BJ (cell line): ENCODE measurements at regions not wholly inside any gene's neighbourhood (a gene's known extent, or its start where the extent isn't known, plus 50 kb on each side); places are given as distances from the start of the nearest gene placed in this dataset.

Experiments
- CTCF ChIA-PET: fragments of 350-600 bp; formaldehyde crosslinking; extraction: SDS; loops from one replicate; lab custom pipeline; 2021; ENCODE audit warnings: antibody characterized with exemption, inconsistent platforms; lab: Yijun Ruan, JAX
- POLR2A ChIA-PET: fragments of 300-600 bp; sonication (Branson Sonifier 250); formaldehyde crosslinking; extraction: SDS; loops from one replicate; lab custom pipeline; 2021; ENCODE audit warnings: antibody characterized with exemption; lab: Charles Lee
- DNase-seq: peaks from one replicate; pipeline ENCODE4 v3.0.0-alpha.2; 2011; ENCODE audit warnings: low read depth
- H3K27me3 ChIP-seq: 2 replicates; pipeline ENCODE4 v1.6.0; 2011; ENCODE audit warnings: low read length; ENCODE audit not compliant: control insufficient read depth, insufficient read depth
- H3K36me3 ChIP-seq: 2 replicates; pipeline ENCODE4 v1.5.1; 2011; ENCODE audit warnings: low read length; ENCODE audit not compliant: control insufficient read depth, insufficient read depth
- H3K4me3 ChIP-seq: 2 replicates; pipeline ENCODE4 v1.5.1; 2011; ENCODE audit warnings: low read depth, mild to moderate bottlenecking, control low read depth, low read length
- CTCF ChIP-seq: IDR thresholded peaks from 2 replicates; pipeline ENCODE4 v1.5.1; 2011; ENCODE audit warnings: low read depth, mild to moderate bottlenecking, control low read depth, inconsistent platforms, low read length, moderate library complexity; ENCODE audit not compliant: insufficient read depth

- DNase-seq: no peak
- ChIA-PET POLR2A (no interaction called here), CTCF (no interaction called here)
- no peak overlapping the region for H3K4me3 ChIP-seq
- no peaks in the 10 kb centered on the region for H3K36me3 ChIP-seq
- H3K27me3 ChIP-seq: no peaks in the 10 kb centered on the region
- TF ChIP-seq CTCF: no peak
These were observed 771.1 kb upstream of the TSPY4 start for GRCh38 chrY:8566198-8566597.

- ChIA-PET CTCF (no interaction called here), POLR2A (no interaction called here)
- Histone ChIP-seq H3K4me3 (no peak overlapping the region), H3K27me3 (no peaks in the 10 kb centered on the region), H3K36me3 (no peaks in the 10 kb centered on the region)
- DNase-seq: no peak
- TF ChIP-seq CTCF: no peak
These were observed 766.9 kb upstream of the TSPY4 start for GRCh38 chrY:8570384-8570783.

GRCh38 chrY:8572916-8573315 is 764.3 kb upstream of the TSPY4 start:
- TF ChIP-seq CTCF: no peak
- no peaks in the 10 kb centered on the region for H3K27me3 ChIP-seq
- ChIA-PET CTCF (no interaction called here), POLR2A (no interaction called here)
- H3K36me3 ChIP-seq: no peaks in the 10 kb centered on the region
- no peak for DNase-seq
- H3K4me3 ChIP-seq: no peak overlapping the region

DNA sequence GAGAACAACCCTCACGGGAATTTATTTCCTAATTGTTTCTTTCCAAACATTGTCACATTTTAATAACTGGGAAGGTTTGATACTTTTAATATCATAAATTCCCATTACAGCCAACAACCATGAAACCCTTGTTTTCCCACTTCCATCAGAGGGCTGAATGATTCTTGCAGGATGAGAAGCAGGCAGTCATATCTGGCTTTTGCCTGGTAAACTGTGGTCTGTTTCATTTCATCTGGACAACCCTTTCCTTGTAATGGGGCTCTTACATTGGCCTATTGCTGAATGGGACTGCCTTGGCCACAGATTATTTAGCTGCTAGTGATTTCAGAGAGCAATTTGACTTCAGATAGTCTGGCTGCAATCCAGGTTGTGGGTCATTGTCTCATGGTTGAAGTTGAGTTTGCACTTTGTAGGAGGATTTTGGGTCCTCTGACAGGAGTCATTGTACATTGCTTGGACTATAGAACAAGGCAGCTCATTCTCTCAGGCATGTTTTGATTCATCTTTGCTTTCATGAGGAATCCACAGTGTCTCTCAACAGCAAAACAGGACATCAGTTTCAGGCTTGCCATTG is 754.9 kb upstream of the TSPY4 start:
- TF ChIP-seq CTCF: no peak
- no peak for DNase-seq
- Histone ChIP-seq H3K4me3 (no peak overlapping the region), H3K36me3 (no peaks in the 10 kb centered on the region), H3K27me3 (no peaks in the 10 kb centered on the region)
- POLR2A ChIA-PET: no interaction called here
- CTCF ChIA-PET: no interaction called here

DNA sequence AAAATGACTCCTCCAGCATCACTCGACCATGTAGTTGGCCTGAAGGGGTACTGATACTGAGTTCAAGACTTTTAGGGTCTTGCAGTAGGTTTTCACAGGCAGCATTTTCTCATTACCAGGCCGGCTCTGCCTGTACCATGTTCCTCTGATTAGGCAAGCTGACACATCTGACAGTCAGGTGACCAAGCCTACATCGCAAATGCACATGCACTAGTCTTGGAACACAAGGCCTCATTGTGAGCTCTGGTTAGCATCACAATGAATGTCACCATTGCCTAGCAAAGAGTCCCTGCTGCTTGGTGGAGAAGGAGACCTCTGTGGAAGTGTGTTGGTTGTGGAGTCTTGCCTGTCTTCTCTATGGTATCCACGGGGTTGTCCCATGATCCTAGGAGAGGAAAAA is 754.1 kb upstream of the TSPY4 start:
- Histone ChIP-seq H3K4me3 (no peak overlapping the region), H3K36me3 (no peaks in the 10 kb centered on the region), H3K27me3 (no peaks in the 10 kb centered on the region)
- ChIA-PET CTCF (no interaction called here), POLR2A (no interaction called here)
- no peak for DNase-seq
- TF ChIP-seq CTCF: no peak
